Parathyroid adenoma (tissue), 2 donors: ENCODE measurements at regions not wholly inside any gene's neighbourhood (a gene's known extent, or its start where the extent isn't known, plus 50 kb on each side); places are given as distances from the start of the nearest gene placed in this dataset.

Source experiments
- H2AFZ ChIP-seq: fragments of 300-600 bp; sonication (generic); one replicate; pipeline ENCODE4 v1.7.0; 2017; ENCODE audit warnings: antibody characterized with exemption, mild to moderate bottlenecking
- H3K27ac ChIP-seq: fragments of 300-600 bp; sonication (generic); one replicate; pipeline ENCODE4 v1.7.0; 2017
- H3K27me3 ChIP-seq: fragments of 300-600 bp; sonication (generic); one replicate; pipeline ENCODE4 v1.7.0; 2017; ENCODE audit warnings: low read length; ENCODE audit not compliant: control insufficient read depth, insufficient read depth
- H3K36me3 ChIP-seq: fragments of 300-600 bp; sonication (generic); one replicate; pipeline ENCODE4 v1.7.0; 2017; ENCODE audit warnings: low read length; ENCODE audit not compliant: control insufficient read depth, insufficient read depth
- H3K4me1 ChIP-seq: fragments of 300-600 bp; sonication (generic); one replicate; pipeline ENCODE4 v1.7.0; 2017; ENCODE audit warnings: control low read depth
- H3K4me2 ChIP-seq: fragments of 300-600 bp; sonication (generic); one replicate; pipeline ENCODE4 v1.7.0; 2017; ENCODE audit warnings: low read length
- H3K4me3 ChIP-seq: fragments of 300-600 bp; sonication (generic); one replicate; pipeline ENCODE4 v1.7.0; 2017; ENCODE audit warnings: low read depth, low read length
- H3K79me2 ChIP-seq: fragments of 300-600 bp; sonication (generic); one replicate; pipeline ENCODE4 v1.7.0; 2017; ENCODE audit warnings: control low read depth
- H3K9ac ChIP-seq: fragments of 300-600 bp; sonication (generic); one replicate; pipeline ENCODE4 v1.7.0; 2017; ENCODE audit warnings: mild to moderate bottlenecking
- H3K9me3 ChIP-seq: fragments of 300-600 bp; sonication (generic); one replicate; pipeline ENCODE4 v1.7.0; 2017; ENCODE audit warnings: low read length; ENCODE audit not compliant: control insufficient read depth
- TF ChIP-seq, protein P1 (sequence below): fragments of 300-600 bp; sonication (generic); IDR thresholded peaks from one replicate; pipeline ENCODE4 v1.7.0; 2017; ENCODE audit warnings: antibody characterized with exemption, mild to moderate bottlenecking
- donor health status: primary hyperparathyroidism.

DNA sequence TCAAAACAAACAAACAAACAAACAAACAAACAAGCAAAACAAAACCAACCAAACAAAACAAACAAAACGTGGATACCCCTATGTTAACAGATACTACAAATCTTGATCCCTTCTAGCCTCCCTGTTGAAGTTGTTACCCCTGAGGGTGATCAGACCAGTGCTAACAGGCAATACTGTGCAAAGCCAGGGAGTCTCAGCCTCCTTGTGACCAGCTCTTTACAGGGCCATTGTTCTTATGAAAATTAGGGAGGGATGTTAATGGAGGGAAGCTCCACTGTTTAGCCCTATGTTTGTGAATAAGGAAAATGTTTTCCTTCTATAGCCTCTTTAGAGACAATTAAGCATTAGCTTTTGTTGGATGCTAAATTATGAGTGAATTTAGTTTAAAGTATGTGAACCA lies 1072.1 kb upstream of the WWC1 start:
- Histone ChIP-seq H3K4me3 (no peak overlapping the region), H2AFZ (no peak overlapping the region), H3K4me1 (no peaks in the 10 kb centered on the region)

DNA sequence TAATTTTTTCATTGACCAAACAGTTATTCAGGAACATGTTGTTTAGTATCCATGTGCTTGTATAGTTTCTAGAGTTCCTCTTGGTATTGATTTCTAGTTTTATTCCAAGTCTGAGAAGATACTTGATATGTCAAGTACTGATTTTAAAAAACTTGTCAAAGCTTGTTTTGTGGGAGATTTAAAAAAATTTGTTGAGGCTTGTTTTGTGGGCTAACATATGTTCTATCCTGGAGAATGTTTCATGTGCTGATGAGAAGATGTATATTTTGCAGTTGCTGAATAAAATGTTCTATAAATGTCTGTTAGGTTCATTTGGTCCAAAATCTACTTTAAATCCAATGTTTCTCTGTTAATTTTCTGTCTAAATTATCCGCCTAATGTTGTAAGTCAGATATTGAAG lies 1065.1 kb upstream of the WWC1 start:
- H3K36me3 ChIP-seq: no peaks in the 10 kb centered on the region
- H2AFZ ChIP-seq: no peak overlapping the region
- H3K4me2 ChIP-seq: no peak overlapping the region
- no peaks in the 10 kb centered on the region for H3K4me1 ChIP-seq
- TF ChIP-seq, protein P1, sequence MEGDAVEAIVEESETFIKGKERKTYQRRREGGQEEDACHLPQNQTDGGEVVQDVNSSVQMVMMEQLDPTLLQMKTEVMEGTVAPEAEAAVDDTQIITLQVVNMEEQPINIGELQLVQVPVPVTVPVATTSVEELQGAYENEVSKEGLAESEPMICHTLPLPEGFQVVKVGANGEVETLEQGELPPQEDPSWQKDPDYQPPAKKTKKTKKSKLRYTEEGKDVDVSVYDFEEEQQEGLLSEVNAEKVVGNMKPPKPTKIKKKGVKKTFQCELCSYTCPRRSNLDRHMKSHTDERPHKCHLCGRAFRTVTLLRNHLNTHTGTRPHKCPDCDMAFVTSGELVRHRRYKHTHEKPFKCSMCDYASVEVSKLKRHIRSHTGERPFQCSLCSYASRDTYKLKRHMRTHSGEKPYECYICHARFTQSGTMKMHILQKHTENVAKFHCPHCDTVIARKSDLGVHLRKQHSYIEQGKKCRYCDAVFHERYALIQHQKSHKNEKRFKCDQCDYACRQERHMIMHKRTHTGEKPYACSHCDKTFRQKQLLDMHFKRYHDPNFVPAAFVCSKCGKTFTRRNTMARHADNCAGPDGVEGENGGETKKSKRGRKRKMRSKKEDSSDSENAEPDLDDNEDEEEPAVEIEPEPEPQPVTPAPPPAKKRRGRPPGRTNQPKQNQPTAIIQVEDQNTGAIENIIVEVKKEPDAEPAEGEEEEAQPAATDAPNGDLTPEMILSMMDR: no peak
- no peak overlapping the region for H3K27ac ChIP-seq
- H3K4me3 ChIP-seq: no peak overlapping the region
- no peaks in the 10 kb centered on the region for H3K27me3 ChIP-seq
- H3K9me3 ChIP-seq: no peaks in the 10 kb centered on the region
- H3K79me2 ChIP-seq: no peaks in the 10 kb centered on the region
- H3K9ac ChIP-seq: no peak overlapping the region

More for the DNA sequence above, 1072.1 kb upstream of the WWC1 start:
- Histone ChIP-seq H3K79me2 (no peaks in the 10 kb centered on the region), H3K9ac (no peak overlapping the region), H3K27me3 (no peaks in the 10 kb centered on the region), H3K9me3 (no peaks in the 10 kb centered on the region), H3K4me2 (no peak overlapping the region), H3K27ac (no peak overlapping the region), H3K36me3 (no peaks in the 10 kb centered on the region)
- TF ChIP-seq, protein P1: no peak

DNA sequence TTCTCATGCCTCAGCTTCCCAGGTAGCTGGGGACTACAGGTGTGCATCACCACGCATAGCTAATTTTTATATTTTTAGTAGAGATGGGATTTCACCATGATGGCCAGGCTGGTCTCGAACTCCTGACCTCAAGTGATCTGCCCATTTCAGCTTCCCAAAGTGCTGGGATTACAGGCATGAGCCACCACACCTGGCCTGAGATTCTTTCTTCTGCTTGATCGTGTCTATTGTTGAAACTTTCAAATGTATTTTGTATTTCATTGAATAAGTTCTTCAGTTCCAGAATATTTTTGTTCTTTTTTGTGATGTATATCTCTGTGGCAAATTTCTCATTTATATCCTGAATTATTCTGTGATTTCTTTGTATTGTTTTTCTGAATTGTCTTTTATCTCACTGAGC lies 1063.3 kb upstream of the WWC1 start:
- H3K27me3 ChIP-seq: no peaks in the 10 kb centered on the region
- H3K79me2 ChIP-seq: no peaks in the 10 kb centered on the region
- no peak overlapping the region for H2AFZ ChIP-seq
- H3K4me3 ChIP-seq: no peak overlapping the region
- H3K9ac ChIP-seq: no peak overlapping the region
- H3K36me3 ChIP-seq: no peaks in the 10 kb centered on the region
- H3K4me2 ChIP-seq: no peak overlapping the region
- TF ChIP-seq, protein P1: no peak
- H3K9me3 ChIP-seq: no peaks in the 10 kb centered on the region
- no peak overlapping the region for H3K27ac ChIP-seq
- H3K4me1 ChIP-seq: no peaks in the 10 kb centered on the region

DNA sequence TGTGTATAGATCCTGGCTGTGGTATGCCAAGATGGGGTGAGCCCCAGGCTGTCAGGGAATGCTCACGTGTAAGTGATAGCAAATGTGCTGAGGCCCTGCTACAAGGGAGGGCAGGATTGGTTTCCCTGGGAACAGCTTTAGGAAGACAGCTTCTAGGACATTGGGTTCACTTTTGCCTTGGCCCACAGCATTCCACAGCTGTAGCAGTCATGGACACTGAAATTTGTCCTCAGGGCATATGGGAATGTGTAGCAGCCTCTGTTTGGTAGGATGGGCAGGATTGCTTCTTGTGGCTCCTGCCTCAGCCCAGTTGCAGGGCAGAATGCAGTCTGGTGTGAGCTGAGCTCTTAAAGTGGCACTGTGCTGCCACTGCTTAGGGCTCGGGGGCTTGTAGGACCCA lies 1061.7 kb upstream of the WWC1 start:
- H2AFZ ChIP-seq: no peak overlapping the region
- no peak overlapping the region for H3K9ac ChIP-seq
- H3K79me2 ChIP-seq: no peaks in the 10 kb centered on the region
- H3K4me1 ChIP-seq: no peaks in the 10 kb centered on the region
- TF ChIP-seq, protein P1: no peak
- H3K4me3 ChIP-seq: no peak overlapping the region
- no peaks in the 10 kb centered on the region for H3K27me3 ChIP-seq
- H3K27ac ChIP-seq: no peak overlapping the region
- no peak overlapping the region for H3K4me2 ChIP-seq
- H3K9me3 ChIP-seq: no peaks in the 10 kb centered on the region
- H3K36me3 ChIP-seq: no peaks in the 10 kb centered on the region

DNA sequence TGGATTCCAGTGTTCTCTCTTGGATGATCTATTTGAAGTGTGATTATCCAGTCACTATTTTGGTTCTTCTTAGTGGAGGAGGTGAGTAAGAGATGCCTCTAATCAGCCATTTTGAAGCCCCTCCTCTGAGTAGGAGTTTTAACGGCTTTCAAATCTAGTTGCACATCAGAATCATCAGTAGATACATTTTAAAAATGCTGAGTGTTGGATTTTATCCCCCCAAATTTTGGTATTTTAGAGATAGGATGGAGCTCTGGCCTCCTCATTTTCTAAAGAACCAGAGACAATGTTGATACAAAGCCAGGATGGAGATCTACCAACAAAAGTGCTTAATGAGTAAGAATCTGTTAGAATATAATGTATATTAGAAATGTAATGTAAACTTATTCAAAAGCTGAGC lies 1061.0 kb upstream of the WWC1 start:
- no peaks in the 10 kb centered on the region for H3K9me3 ChIP-seq
- H3K27ac ChIP-seq: no peak overlapping the region
- no peaks in the 10 kb centered on the region for H3K36me3 ChIP-seq
- TF ChIP-seq, protein P1: no peak
- no peaks in the 10 kb centered on the region for H3K4me1 ChIP-seq
- no peak overlapping the region for H2AFZ ChIP-seq
- no peaks in the 10 kb centered on the region for H3K79me2 ChIP-seq
- no peak overlapping the region for H3K9ac ChIP-seq
- H3K4me2 ChIP-seq: no peak overlapping the region
- no peak overlapping the region for H3K4me3 ChIP-seq
- no peaks in the 10 kb centered on the region for H3K27me3 ChIP-seq
